ENCODE measurements at regions not wholly inside any gene's neighbourhood (a gene's known extent, or its start where the extent isn't known, plus 50 kb on each side); places are given as distances from the start of the nearest gene placed in this dataset.
"Not testable (repeated sequence)": the region's sequence is repeated elsewhere in the genome, so short reads cannot be mapped to it uniquely, and the experiment has no call there.

GRCh38 chr7:54439391-54439790 is 102.8 kb upstream of the VSTM2A start:
- ATAC-seq (no peak), DNase-seq (no peak)
- no peaks in the 10 kb centered on the region for H3K36me3 Mint-ChIP-seq (ENCODE audit: low read depth)
- intact Hi-C loops (cut with micrococcal nuclease) = no loop called here
- peaks cover 25% of the 10 kb centered on the region for H3K9me3 Mint-ChIP-seq
- TF ChIP-seq CTCF (IDR thresholded peaks at IDR 0.05) = no peak
- ChIA-PET CTCF (no interaction called here), POLR2A (no interaction called here)
- H3K27ac Mint-ChIP-seq = no peak overlapping the region
- no peaks in the 10 kb centered on the region for H3K4me1 Mint-ChIP-seq (ENCODE audit: low read depth)
- H3K27me3 Mint-ChIP-seq = no peaks in the 10 kb centered on the region
- H3K4me3 Mint-ChIP-seq = no peak overlapping the region

GRCh38 chr7:54444046-54444686 is 98.0 kb upstream of the VSTM2A start:
- H3K9me3 Mint-ChIP-seq = peaks cover 16% of the 10 kb centered on the region
- H3K36me3 Mint-ChIP-seq (ENCODE audit: low read depth); DNase-seq; ATAC-seq; intact Hi-C loops (cut with micrococcal nuclease); H3K4me1 Mint-ChIP-seq (ENCODE audit: low read depth); H3K27me3 Mint-ChIP-seq; CTCF ChIA-PET; H3K4me3 Mint-ChIP-seq; H3K27ac Mint-ChIP-seq; POLR2A ChIA-PET: not testable (repeated sequence)

- CTCF ChIA-PET; H3K4me1 Mint-ChIP-seq (ENCODE audit: low read depth); H3K4me3 Mint-ChIP-seq; POLR2A ChIA-PET; DNase-seq; H3K27me3 Mint-ChIP-seq; H3K27ac Mint-ChIP-seq; intact Hi-C loops (cut with micrococcal nuclease); ATAC-seq; H3K36me3 Mint-ChIP-seq (ENCODE audit: low read depth): not testable (repeated sequence)
- peaks cover 18% of the 10 kb centered on the region for H3K9me3 Mint-ChIP-seq
Observed at GRCh38 chr7:54453168-54453567, 89.0 kb upstream of the VSTM2A start.

GRCh38 chr7:54454700-54455099 is 87.5 kb upstream of the VSTM2A start:
- H3K36me3 Mint-ChIP-seq (ENCODE audit: low read depth); DNase-seq; H3K4me3 Mint-ChIP-seq; H3K27me3 Mint-ChIP-seq; ATAC-seq; H3K4me1 Mint-ChIP-seq (ENCODE audit: low read depth); intact Hi-C loops (cut with micrococcal nuclease); H3K27ac Mint-ChIP-seq; CTCF ChIA-PET; POLR2A ChIA-PET: not testable (repeated sequence)
- H3K9me3 Mint-ChIP-seq = peaks cover 19% of the 10 kb centered on the region

GRCh38 chr7:54465095-54465494 is 77.1 kb upstream of the VSTM2A start:
- no peak for DNase-seq
- no peak for TF ChIP-seq CTCF (IDR thresholded peaks at IDR 0.05)
- H3K36me3 Mint-ChIP-seq (ENCODE audit: low read depth) = no peaks in the 10 kb centered on the region
- H3K4me3 Mint-ChIP-seq = no peak overlapping the region
- POLR2A ChIA-PET = no interaction called here
- intact Hi-C loops (cut with micrococcal nuclease) = no loop called here
- no peak overlapping the region for H3K27ac Mint-ChIP-seq
- no peak for ATAC-seq
- CTCF ChIA-PET = no interaction called here
- peaks cover 20% of the 10 kb centered on the region for H3K9me3 Mint-ChIP-seq
- no peaks in the 10 kb centered on the region for H3K4me1 Mint-ChIP-seq (ENCODE audit: low read depth)
- no peaks in the 10 kb centered on the region for H3K27me3 Mint-ChIP-seq

- H3K9me3 Mint-ChIP-seq = peaks cover 22% of the 10 kb centered on the region
Observed at GRCh38 chr7:54469740-54470139, 72.4 kb upstream of the VSTM2A start.

More at GRCh38 chr7:54469740-54470139, 72.4 kb upstream of the VSTM2A start:
- Mint-ChIP-seq H3K4me1 (ENCODE audit: low read depth) (no peaks in the 10 kb centered on the region), H3K27ac (no peak overlapping the region), H3K27me3 (no peaks in the 10 kb centered on the region), H3K36me3 (ENCODE audit: low read depth) (no peaks in the 10 kb centered on the region), H3K4me3 (no peak overlapping the region)
- ChIA-PET CTCF (no interaction called here), POLR2A (no interaction called here)
- ATAC-seq (no peak), DNase-seq (no peak)
- intact Hi-C loops (cut with micrococcal nuclease) = no loop called here
- TF ChIP-seq CTCF (IDR thresholded peaks at IDR 0.05) = no peak

Data from activated CD8-positive, alpha-beta T cell treated with anti-CD3 and anti-CD28 coated beads for 36 hours (primary cell).